22Rv1 (cell line): ENCODE measurements at regions not wholly inside any gene's neighbourhood (a gene's known extent, or its start where the extent isn't known, plus 50 kb on each side); places are given as distances from the start of the nearest gene placed in this dataset.

Source experiments
- H3K27ac ChIP-seq: fragments of 450-650 bp; 2 replicates; pipeline ENCODE4 v1.5.1; 2017
- CTCF ChIP-seq: fragments of 450-650 bp; IDR thresholded peaks from 2 replicates; pipeline ENCODE4 v1.5.1; 2017; ENCODE audit warnings: mild to moderate bottlenecking
- ZFX ChIP-seq: fragments of 450-650 bp; IDR thresholded peaks from 2 replicates; pipeline ENCODE4 v1.6.1; 2017; ENCODE audit warnings: antibody characterized with exemption, borderline replicate concordance

GRCh38 chrX:122168241-122168640 is 1015.8 kb upstream of the GRIA3 start:
- H3K27ac ChIP-seq: no peak overlapping the region
- TF ChIP-seq ZFX (no peak), CTCF (no peak)

- no peak for TF ChIP-seq ZFX
- TF ChIP-seq CTCF: no peak
- no peak overlapping the region for H3K27ac ChIP-seq
Measured at GRCh38 chrX:122184791-122185190, 999.3 kb upstream of the GRIA3 start.

- TF ChIP-seq ZFX: no peak
- no peak for TF ChIP-seq CTCF
Measured at GRCh38 chrX:122187069-122187713, 996.9 kb upstream of the GRIA3 start.

GRCh38 chrX:122188751-122189150 is 995.3 kb upstream of the GRIA3 start:
- TF ChIP-seq CTCF (no peak), ZFX (no peak)

More at GRCh38 chrX:122187069-122187713, 996.9 kb upstream of the GRIA3 start:
- no peak overlapping the region for H3K27ac ChIP-seq

GRCh38 chrX:122196343-122196742 is 987.7 kb upstream of the GRIA3 start:
- no peak for TF ChIP-seq CTCF
- no peak for TF ChIP-seq ZFX
- H3K27ac ChIP-seq: no peak overlapping the region

More at GRCh38 chrX:122188751-122189150, 995.3 kb upstream of the GRIA3 start:
- no peak overlapping the region for H3K27ac ChIP-seq

GRCh38 chrX:122203399-122203798 is 980.7 kb upstream of the GRIA3 start:
- no peak overlapping the region for H3K27ac ChIP-seq
- no peak for TF ChIP-seq ZFX
- no peak for TF ChIP-seq CTCF

GRCh38 chrX:122218666-122219065 is 965.4 kb upstream of the GRIA3 start:
- H3K27ac ChIP-seq: no peak overlapping the region
- no peak for TF ChIP-seq CTCF
